Muscle layer of colon (tissue), 2 donors: ENCODE measurements at regions not wholly inside any gene's neighbourhood (a gene's known extent, or its start where the extent isn't known, plus 50 kb on each side); places are given as distances from the start of the nearest gene placed in this dataset.

Source experiments
- H3K27ac ChIP-seq: one replicate; pipeline ENCODE4 v1.7.0; 2013; ENCODE audit warnings: low read depth, mild to moderate bottlenecking, low read length, moderate library complexity
- H3K27me3 ChIP-seq, 2 donors: one replicate each; pipeline ENCODE4 v1.7.0; 2013; ENCODE audit warnings: low read length in 2 of 2, mild to moderate bottlenecking in 2 of 2; ENCODE audit not compliant: insufficient read depth in 2 of 2, control insufficient read depth in 1 of 2
- H3K36me3 ChIP-seq: one replicate; pipeline ENCODE4 v1.7.0; 2013; ENCODE audit warnings: mild to moderate bottlenecking, low read length; ENCODE audit not compliant: insufficient read depth
- H3K4me1 ChIP-seq: one replicate; pipeline ENCODE4 v1.7.0; 2013; ENCODE audit warnings: mild to moderate bottlenecking, low read length; ENCODE audit not compliant: insufficient read depth
- H3K4me3 ChIP-seq, 2 donors: one replicate each; pipeline ENCODE4 v1.7.0; 2013; ENCODE audit warnings: low read length in 2 of 2, low read depth in 1 of 2, mild to moderate bottlenecking in 1 of 2, moderate library complexity in 1 of 2
- H3K9ac ChIP-seq: one replicate; pipeline ENCODE4 v1.7.0; 2013; ENCODE audit warnings: low read length
- H3K9me3 ChIP-seq: one replicate; pipeline ENCODE4 v1.7.0; 2013; ENCODE audit warnings: mild to moderate bottlenecking, low read length
- donor health status: abdominal sarcoma.
- donor health status: Adenocarcinoma of cecum.

DNA sequence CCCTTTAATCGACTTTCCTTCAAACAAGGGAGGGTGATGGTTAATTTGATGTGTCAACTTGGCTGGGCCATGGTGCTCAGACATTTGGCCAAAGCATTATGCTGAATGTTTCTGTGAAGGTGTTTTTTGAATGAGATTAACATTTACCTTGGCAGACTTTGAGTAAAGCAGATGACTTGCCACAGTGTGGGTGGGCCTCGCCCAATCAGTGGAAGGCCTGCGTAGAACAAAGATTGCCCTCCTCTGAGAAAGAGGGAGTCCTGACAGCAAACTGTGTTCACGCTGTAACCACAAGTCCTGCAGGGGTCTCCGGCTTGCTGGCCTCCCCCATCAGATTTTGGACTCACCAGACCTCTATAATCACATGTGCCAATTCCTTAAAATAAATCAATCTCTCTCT lies 118.7 kb downstream of the SOX9 start:
- Histone ChIP-seq H3K4me1 (no peaks in the 10 kb centered on the region), H3K9me3 (no peaks in the 10 kb centered on the region), H3K27me3 (no peaks in the 10 kb centered on the region)

DNA sequence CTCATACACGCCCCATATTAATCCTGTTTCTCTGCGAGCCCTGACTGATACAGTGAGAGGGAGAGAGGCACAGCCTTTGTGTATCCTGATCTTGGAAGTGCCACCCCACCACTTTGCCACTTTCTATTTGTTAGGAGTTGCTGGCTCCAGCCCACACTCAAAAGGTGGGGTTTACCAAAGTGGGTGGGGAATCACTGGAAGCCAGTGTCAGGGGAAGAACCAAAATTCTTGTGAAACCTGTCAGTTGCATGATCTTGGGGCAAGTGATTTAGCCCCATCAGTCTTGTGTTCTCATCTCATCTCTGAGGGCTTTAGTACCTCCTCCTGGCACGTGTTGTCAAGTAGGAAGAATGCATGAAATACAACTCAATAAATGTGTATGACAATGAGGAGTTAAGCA lies 119.5 kb downstream of the SOX9 start:
- Histone ChIP-seq H3K9ac (no peak overlapping the region), H3K4me1 (no peaks in the 10 kb centered on the region)

More for the DNA sequence above, 118.7 kb downstream of the SOX9 start:
- Histone ChIP-seq H3K4me3 (no peak overlapping the region), H3K9ac (no peak overlapping the region), H3K27ac (no peak overlapping the region), H3K36me3 (no peaks in the 10 kb centered on the region)

DNA sequence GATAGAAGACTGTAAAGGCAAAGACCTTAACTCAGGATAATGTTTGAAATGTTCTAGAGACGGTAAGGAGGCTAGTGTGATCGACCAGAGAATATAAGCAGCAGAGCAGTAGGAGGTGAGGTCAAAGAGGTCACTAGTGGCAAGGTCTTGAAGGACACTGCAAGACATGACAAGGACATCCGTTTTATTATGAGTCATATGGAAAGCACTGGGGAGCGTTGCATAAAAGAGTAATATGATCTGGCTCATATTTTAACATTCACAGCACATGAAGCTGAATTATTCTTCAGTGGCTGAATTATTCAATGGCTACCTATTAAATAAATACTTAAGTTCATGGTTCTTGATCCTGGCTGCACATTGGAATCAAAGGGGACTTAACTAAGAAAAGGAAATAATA lies 123.7 kb downstream of the SOX9 start:
- Histone ChIP-seq H3K27ac (no peak overlapping the region), H3K36me3 (no peaks in the 10 kb centered on the region), H3K4me1 (no peaks in the 10 kb centered on the region), H3K9ac (no peak overlapping the region), H3K4me3 (no peak overlapping the region), H3K27me3 (no peaks in the 10 kb centered on the region), H3K9me3 (no peaks in the 10 kb centered on the region)

More for the DNA sequence above, 119.5 kb downstream of the SOX9 start:
- H3K27ac ChIP-seq = no peak overlapping the region
- H3K9me3 ChIP-seq = no peaks in the 10 kb centered on the region
- no peak overlapping the region for H3K4me3 ChIP-seq
- H3K27me3 ChIP-seq = no peaks in the 10 kb centered on the region
- H3K36me3 ChIP-seq = no peaks in the 10 kb centered on the region

DNA sequence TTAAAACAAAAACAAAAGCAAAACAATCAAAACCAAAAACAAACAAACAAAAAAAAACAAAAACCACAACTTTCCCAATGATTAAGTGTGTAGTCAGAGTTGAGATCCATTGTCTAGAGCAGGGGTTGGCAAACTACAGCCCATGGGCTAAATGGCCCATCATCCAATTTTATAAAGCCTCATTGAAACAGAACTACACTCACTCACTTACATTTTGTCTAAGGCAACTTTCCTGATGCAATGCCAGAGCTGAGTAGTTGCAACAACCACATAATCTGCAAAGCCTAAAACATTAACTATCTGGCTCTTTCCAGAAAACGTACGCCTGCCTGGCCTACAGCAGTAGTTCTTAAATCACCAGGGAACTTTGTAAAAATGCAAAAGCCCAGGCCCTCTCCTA lies 124.1 kb downstream of the SOX9 start:
- Histone ChIP-seq H3K9ac (no peak overlapping the region), H3K27ac (no peak overlapping the region), H3K27me3 (no peaks in the 10 kb centered on the region), H3K9me3 (no peaks in the 10 kb centered on the region), H3K36me3 (no peaks in the 10 kb centered on the region), H3K4me3 (no peak overlapping the region), H3K4me1 (no peaks in the 10 kb centered on the region)

DNA sequence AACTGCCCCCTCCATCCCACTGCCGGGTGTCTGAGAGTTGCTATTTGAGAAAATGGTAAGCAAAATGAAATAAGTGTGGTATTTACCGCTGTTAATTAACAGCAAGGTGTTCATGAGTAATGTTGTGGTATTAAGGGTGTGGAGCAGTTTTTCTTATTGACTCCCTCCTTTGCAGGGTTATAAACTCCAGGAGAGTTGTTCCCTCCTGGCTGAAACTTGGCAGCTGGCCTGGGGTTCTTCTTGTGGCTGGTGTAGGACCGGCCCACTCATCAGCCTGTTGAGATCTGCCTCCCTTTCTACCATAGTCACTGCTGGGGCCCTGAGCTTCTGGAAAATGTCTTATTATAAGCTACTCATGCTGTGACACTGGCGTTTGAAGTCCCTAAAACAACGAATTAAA lies 128.6 kb downstream of the SOX9 start:
- Histone ChIP-seq H3K9ac (no peak overlapping the region), H3K27ac (no peak overlapping the region), H3K9me3 (no peaks in the 10 kb centered on the region), H3K4me1 (no peaks in the 10 kb centered on the region), H3K4me3 (no peak overlapping the region), H3K27me3 (no peaks in the 10 kb centered on the region), H3K36me3 (no peaks in the 10 kb centered on the region)

DNA sequence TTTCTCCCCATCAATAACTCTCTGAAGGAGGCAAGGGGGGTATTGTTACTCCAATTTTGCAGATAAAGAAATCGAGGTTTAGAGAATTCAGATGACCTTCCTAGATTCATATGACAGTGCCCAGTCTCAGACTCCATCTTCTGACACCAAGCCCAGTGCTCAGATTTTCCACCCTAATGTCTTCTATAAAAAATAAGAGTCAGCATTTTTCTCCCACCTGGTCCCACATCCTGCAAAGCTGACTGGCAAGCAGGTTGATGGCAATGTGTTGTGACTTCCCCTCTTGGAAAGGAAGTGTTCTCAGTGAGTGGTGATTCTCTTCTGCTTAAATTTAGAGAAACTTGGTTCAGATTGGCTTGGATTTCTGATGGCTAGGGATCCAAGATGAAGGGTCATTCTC lies 129.4 kb downstream of the SOX9 start:
- Histone ChIP-seq H3K4me3 (no peak overlapping the region), H3K27ac (no peak overlapping the region), H3K9ac (no peak overlapping the region), H3K36me3 (no peaks in the 10 kb centered on the region), H3K4me1 (no peaks in the 10 kb centered on the region), H3K9me3 (no peaks in the 10 kb centered on the region), H3K27me3 (no peaks in the 10 kb centered on the region)

DNA sequence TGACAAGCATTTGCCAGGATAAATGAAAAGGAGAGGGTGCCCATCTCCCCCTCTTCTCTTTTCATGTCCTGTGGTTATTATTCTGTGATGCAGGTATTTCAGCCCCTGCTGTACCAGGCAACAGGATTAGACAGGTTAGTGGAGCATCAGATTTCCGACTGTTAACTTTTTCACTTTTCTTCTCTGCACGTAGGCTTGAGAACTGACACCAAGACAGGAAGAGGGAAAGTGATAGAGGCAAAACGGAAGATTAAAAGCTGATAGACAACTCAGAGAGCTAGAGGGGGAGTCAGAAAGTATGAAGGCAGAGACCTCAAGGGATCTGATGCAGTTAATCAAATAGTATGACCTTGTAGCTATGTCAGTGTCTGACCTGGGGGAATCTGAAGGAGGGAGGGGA lies 132.8 kb downstream of the SOX9 start:
- H3K27ac ChIP-seq = no peak overlapping the region
- H3K4me1 ChIP-seq = no peaks in the 10 kb centered on the region
- no peak overlapping the region for H3K9ac ChIP-seq
- no peaks in the 10 kb centered on the region for H3K36me3 ChIP-seq
- H3K9me3 ChIP-seq = no peaks in the 10 kb centered on the region
- H3K4me3 ChIP-seq = no peak overlapping the region
- H3K27me3 ChIP-seq = no peaks in the 10 kb centered on the region

DNA sequence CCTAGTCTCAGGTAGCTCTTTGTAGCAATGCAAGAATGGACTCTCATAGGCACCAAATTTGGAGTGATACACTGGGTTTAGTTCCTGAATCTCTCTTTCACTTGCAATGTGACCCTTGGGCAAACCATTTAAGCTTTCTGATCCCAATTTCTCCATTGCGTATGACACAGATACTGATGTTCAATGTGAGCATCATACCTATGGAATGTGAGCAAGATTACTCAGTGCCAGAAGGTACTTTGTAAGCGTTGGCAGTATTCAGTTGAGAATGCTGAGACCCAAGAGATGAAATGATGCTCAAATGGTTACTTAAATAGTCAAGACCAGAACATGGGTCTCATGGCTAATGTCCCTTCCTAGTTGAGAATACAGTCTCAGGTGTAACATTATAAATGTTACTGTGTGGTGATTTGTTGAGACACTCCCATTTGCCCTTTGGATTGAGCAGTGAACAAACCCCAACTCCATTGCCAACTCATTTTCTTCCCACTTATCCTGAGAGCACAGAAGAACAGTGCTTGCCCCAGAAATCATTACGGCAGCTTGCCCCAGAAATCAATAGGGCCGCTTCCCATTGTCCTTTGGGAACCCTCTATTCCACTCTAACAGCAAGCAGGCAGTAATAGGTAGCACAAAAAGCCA lies 134.1 kb downstream of the SOX9 start:
- no peaks in the 10 kb centered on the region for H3K27me3 ChIP-seq
- H3K4me3 ChIP-seq = no peak overlapping the region
- H3K27ac ChIP-seq = no peak overlapping the region
- H3K9me3 ChIP-seq = no peaks in the 10 kb centered on the region
- H3K36me3 ChIP-seq = no peaks in the 10 kb centered on the region
- no peaks in the 10 kb centered on the region for H3K4me1 ChIP-seq
- H3K9ac ChIP-seq = no peak overlapping the region

DNA sequence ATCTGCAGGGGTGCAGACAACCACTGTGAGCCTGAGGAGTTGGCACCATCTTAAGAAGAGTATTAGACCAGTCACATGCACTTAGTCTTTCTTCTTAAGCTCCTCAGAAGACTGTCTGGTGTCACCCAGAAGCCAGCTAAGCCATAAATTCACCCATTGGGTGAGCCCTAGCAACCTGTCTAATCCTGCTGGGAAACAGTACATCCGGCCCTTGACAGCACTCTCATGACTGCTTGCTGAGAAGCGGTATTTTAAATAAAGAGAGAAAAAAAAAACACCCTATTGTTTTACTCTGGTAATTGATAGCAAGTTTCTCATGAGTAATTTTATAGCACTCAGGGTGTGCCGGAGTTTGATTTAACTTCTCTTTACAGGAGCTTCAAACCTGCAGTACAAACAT lies 134.7 kb downstream of the SOX9 start:
- no peaks in the 10 kb centered on the region for H3K36me3 ChIP-seq
- no peak overlapping the region for H3K4me3 ChIP-seq
- no peaks in the 10 kb centered on the region for H3K9me3 ChIP-seq
- H3K9ac ChIP-seq = no peak overlapping the region
- no peaks in the 10 kb centered on the region for H3K27me3 ChIP-seq
- H3K27ac ChIP-seq = no peak overlapping the region
- no peaks in the 10 kb centered on the region for H3K4me1 ChIP-seq

DNA sequence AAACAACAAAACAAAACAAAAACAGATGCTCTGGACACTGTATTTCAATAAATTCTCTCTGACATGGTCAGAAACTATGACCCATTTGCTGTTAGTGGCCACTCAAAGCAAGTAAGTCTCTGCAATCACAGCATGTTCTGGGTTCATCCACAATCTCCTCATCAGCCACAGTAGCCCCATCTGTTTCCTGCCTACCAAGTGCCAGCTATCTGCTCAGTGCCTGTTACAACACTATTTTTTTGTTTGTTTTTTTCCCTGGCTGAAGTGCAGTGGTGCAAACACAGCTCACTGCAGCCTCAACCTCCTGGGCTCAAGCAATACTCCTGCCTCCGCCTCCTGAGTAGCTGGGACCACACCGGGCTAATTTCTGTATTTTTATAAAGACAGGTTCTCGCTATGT lies 137.9 kb downstream of the SOX9 start:
- Histone ChIP-seq H3K9ac (no peak overlapping the region), H3K27ac (no peak overlapping the region), H3K4me1 (no peaks in the 10 kb centered on the region), H3K4me3 (no peak overlapping the region), H3K27me3 (no peaks in the 10 kb centered on the region), H3K36me3 (no peaks in the 10 kb centered on the region), H3K9me3 (no peaks in the 10 kb centered on the region)

DNA sequence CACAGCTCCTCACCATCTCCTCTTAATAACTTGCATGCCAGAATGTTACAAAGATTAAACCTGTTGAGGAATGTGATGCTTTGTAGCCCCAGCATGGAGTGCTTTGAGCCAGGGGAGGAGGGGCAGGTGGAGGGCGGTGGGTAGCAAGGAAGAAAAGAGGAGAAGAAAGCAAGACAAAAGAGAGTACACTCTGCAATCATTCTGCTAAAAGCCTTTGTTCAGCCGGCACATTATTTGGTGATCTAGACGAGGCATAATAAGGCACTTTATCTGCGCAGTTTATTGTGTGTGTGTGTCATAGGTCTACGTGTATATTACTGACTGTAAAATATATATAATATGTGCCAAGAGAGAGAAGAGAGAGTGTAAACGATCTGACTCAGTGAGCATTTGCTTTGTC lies 139.1 kb downstream of the SOX9 start:
- Histone ChIP-seq H3K9ac (no peak overlapping the region), H3K27ac (no peak overlapping the region), H3K27me3 (no peaks in the 10 kb centered on the region), H3K4me1 (no peaks in the 10 kb centered on the region), H3K4me3 (no peak overlapping the region), H3K9me3 (no peaks in the 10 kb centered on the region), H3K36me3 (no peaks in the 10 kb centered on the region)

DNA sequence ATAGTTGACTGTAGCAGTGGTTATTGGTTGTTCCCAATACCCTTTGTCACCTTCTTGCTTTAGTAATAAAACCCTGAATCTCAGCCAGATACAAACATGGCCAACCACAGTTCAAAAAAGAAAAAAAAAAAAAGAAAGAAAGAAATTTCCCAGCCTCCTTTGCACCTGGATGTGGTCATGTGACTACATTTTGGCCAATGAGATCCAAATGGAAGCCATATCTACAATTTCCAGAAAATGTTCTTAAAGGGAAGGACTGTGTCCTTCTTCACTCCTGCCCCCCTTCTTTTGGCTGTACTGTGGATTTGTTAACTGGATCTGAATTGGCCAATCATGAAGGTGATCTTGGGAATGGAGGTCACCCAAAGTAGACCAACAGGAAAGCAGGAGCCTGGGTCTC lies 141.9 kb downstream of the SOX9 start:
- H3K4me1 ChIP-seq = no peaks in the 10 kb centered on the region
- no peak overlapping the region for H3K27ac ChIP-seq
- H3K4me3 ChIP-seq = no peak overlapping the region
- no peak overlapping the region for H3K9ac ChIP-seq
- H3K27me3 ChIP-seq = no peaks in the 10 kb centered on the region
- no peaks in the 10 kb centered on the region for H3K36me3 ChIP-seq
- no peaks in the 10 kb centered on the region for H3K9me3 ChIP-seq
